Activated CD8-positive, alpha-beta T cell treated with anti-CD3 and anti-CD28 coated beads, Interleukin-2, amount 10 ng/mL, durations not matched to agents 7 days and 5 days (primary cell): ENCODE measurements at regions not wholly inside any gene's neighbourhood (a gene's known extent, or its start where the extent isn't known, plus 50 kb on each side); places are given as distances from the start of the nearest gene placed in this dataset.

Source experiments
- ATAC-seq: fragments of 150-1000 bp; cut with Tn5 transposase; one replicate; pipeline ENCODE4 v1.10.0; 2021; ENCODE audit warnings: moderate library complexity
- CTCF ChIA-PET: fragments of 350-600 bp; sonication (Branson Sonifier 250); formaldehyde crosslinking; loops from one replicate; lab custom pipeline; 2021; ENCODE audit warnings: antibody characterized with exemption; lab: Charles Lee
- POLR2A ChIA-PET: fragments of 350-600 bp; sonication (Branson Sonifier 250); formaldehyde crosslinking; loops from one replicate; lab custom pipeline; 2021; ENCODE audit warnings: antibody characterized with exemption; lab: Charles Lee
- DNase-seq: peaks from one replicate; pipeline ENCODE4 v3.0.0-alpha.2; 2020
- H3K27ac Mint-ChIP-seq: one replicate; pipeline ENCODE4 v1.8.0; 2021; ENCODE audit warnings: mild to moderate bottlenecking, mixed read lengths
- H3K27me3 Mint-ChIP-seq: one replicate; pipeline ENCODE4 v1.8.0; 2021; ENCODE audit warnings: low read depth, mixed read lengths
- H3K36me3 Mint-ChIP-seq: one replicate; pipeline ENCODE4 v1.8.0; 2021; ENCODE audit warnings: low read depth, mixed read lengths
- H3K4me1 Mint-ChIP-seq: one replicate; pipeline ENCODE4 v1.8.0; 2021; ENCODE audit warnings: low read depth, mixed read lengths
- H3K4me3 Mint-ChIP-seq: one replicate; pipeline ENCODE4 v1.8.0; 2021; ENCODE audit warnings: mild to moderate bottlenecking, mixed read lengths
- H3K9me3 Mint-ChIP-seq: one replicate; pipeline ENCODE4 v1.8.0; 2022; ENCODE audit warnings: mixed read lengths; ENCODE audit not compliant: insufficient read depth

GRCh38 chr6:153872946-153873345 is 166.1 kb upstream of the OPRM1 start:
- no peaks in the 10 kb centered on the region for H3K27me3 Mint-ChIP-seq
- CTCF ChIA-PET: no interaction called here
- H3K27ac Mint-ChIP-seq: no peak overlapping the region
- DNase-seq: no peak
- peaks cover 7% of the 10 kb centered on the region for H3K9me3 Mint-ChIP-seq
- H3K36me3 Mint-ChIP-seq: no peaks in the 10 kb centered on the region
- H3K4me1 Mint-ChIP-seq: no peaks in the 10 kb centered on the region
- ATAC-seq: no peak
- no peak overlapping the region for H3K4me3 Mint-ChIP-seq
- POLR2A ChIA-PET: no interaction called here

- no peaks in the 10 kb centered on the region for H3K36me3 Mint-ChIP-seq
- CTCF ChIA-PET: no interaction called here
Measured at GRCh38 chr6:153862927-153863326, 176.1 kb upstream of the OPRM1 start.

GRCh38 chr6:153862139-153862538 is 176.9 kb upstream of the OPRM1 start:
- Mint-ChIP-seq H3K27ac (no peak overlapping the region), H3K36me3 (no peaks in the 10 kb centered on the region), H3K4me3 (no peak overlapping the region), H3K4me1 (no peaks in the 10 kb centered on the region), H3K9me3 (no peaks in the 10 kb centered on the region), H3K27me3 (no peaks in the 10 kb centered on the region)
- CTCF ChIA-PET: no interaction called here
- DNase-seq: no peak
- POLR2A ChIA-PET: no interaction called here
- no peak for ATAC-seq

More at GRCh38 chr6:153862927-153863326, 176.1 kb upstream of the OPRM1 start:
- ATAC-seq (no peak), DNase-seq (no peak)
- Mint-ChIP-seq H3K27ac (no peak overlapping the region), H3K4me3 (no peak overlapping the region), H3K27me3 (no peaks in the 10 kb centered on the region), H3K9me3 (no peaks in the 10 kb centered on the region), H3K4me1 (no peaks in the 10 kb centered on the region)
- POLR2A ChIA-PET: no interaction called here

GRCh38 chr6:153858529-153858928 is 180.5 kb upstream of the OPRM1 start:
- no peak for ATAC-seq
- DNase-seq: no peak
- H3K36me3 Mint-ChIP-seq: no peaks in the 10 kb centered on the region
- POLR2A ChIA-PET: no interaction called here
- H3K27me3 Mint-ChIP-seq: no peaks in the 10 kb centered on the region
- CTCF ChIA-PET: no interaction called here
- no peak overlapping the region for H3K4me3 Mint-ChIP-seq
- H3K9me3 Mint-ChIP-seq: no peaks in the 10 kb centered on the region
- H3K4me1 Mint-ChIP-seq: no peaks in the 10 kb centered on the region
- no peak overlapping the region for H3K27ac Mint-ChIP-seq

GRCh38 chr6:153856929-153857376 is 182.1 kb upstream of the OPRM1 start:
- Mint-ChIP-seq H3K9me3 (no peaks in the 10 kb centered on the region), H3K27ac (no peak overlapping the region), H3K36me3 (no peaks in the 10 kb centered on the region), H3K4me1 (no peaks in the 10 kb centered on the region), H3K4me3 (no peak overlapping the region), H3K27me3 (no peaks in the 10 kb centered on the region)
- ATAC-seq (no peak), DNase-seq (no peak)
- POLR2A ChIA-PET: no interaction called here
- CTCF ChIA-PET: no interaction called here

GRCh38 chr6:153852481-153852880 is 186.6 kb upstream of the OPRM1 start:
- Mint-ChIP-seq H3K27me3 (no peaks in the 10 kb centered on the region), H3K4me3 (no peak overlapping the region), H3K9me3 (no peaks in the 10 kb centered on the region), H3K27ac (no peak overlapping the region), H3K36me3 (no peaks in the 10 kb centered on the region), H3K4me1 (no peaks in the 10 kb centered on the region)
- POLR2A ChIA-PET: no interaction called here
- DNase-seq (no peak), ATAC-seq (no peak)
- CTCF ChIA-PET: no interaction called here

- H3K4me1 Mint-ChIP-seq: no peaks in the 10 kb centered on the region
- ChIA-PET CTCF (no interaction called here), POLR2A (no interaction called here)
- H3K36me3 Mint-ChIP-seq: no peaks in the 10 kb centered on the region
- no peak for DNase-seq
- H3K27ac Mint-ChIP-seq: no peak overlapping the region
- no peak overlapping the region for H3K4me3 Mint-ChIP-seq
- no peaks in the 10 kb centered on the region for H3K9me3 Mint-ChIP-seq
- no peaks in the 10 kb centered on the region for H3K27me3 Mint-ChIP-seq
- ATAC-seq: no peak
Measured at GRCh38 chr6:153852034-153852433, 187.0 kb upstream of the OPRM1 start.

GRCh38 chr6:153849072-153849779 is 189.8 kb upstream of the OPRM1 start:
- H3K9me3 Mint-ChIP-seq: no peaks in the 10 kb centered on the region
- no peak overlapping the region for H3K4me3 Mint-ChIP-seq
- no peaks in the 10 kb centered on the region for H3K27me3 Mint-ChIP-seq
- POLR2A ChIA-PET: no interaction called here
- DNase-seq (no peak), ATAC-seq (no peak)
- CTCF ChIA-PET: no interaction called here
- H3K36me3 Mint-ChIP-seq: no peaks in the 10 kb centered on the region
- H3K27ac Mint-ChIP-seq: no peak overlapping the region
- no peaks in the 10 kb centered on the region for H3K4me1 Mint-ChIP-seq

- Mint-ChIP-seq H3K27me3 (no peaks in the 10 kb centered on the region), H3K4me1 (no peaks in the 10 kb centered on the region), H3K36me3 (no peaks in the 10 kb centered on the region), H3K9me3 (no peaks in the 10 kb centered on the region), H3K27ac (no peak overlapping the region), H3K4me3 (no peak overlapping the region)
- DNase-seq (no peak), ATAC-seq (no peak)
- ChIA-PET POLR2A (no interaction called here), CTCF (no interaction called here)
Measured at GRCh38 chr6:153843420-153843819, 195.6 kb upstream of the OPRM1 start.

GRCh38 chr6:153842491-153842890 is 196.5 kb upstream of the OPRM1 start:
- H3K9me3 Mint-ChIP-seq: no peaks in the 10 kb centered on the region
- H3K4me3 Mint-ChIP-seq: no peak overlapping the region
- H3K4me1 Mint-ChIP-seq: no peaks in the 10 kb centered on the region
- no peak overlapping the region for H3K27ac Mint-ChIP-seq
- CTCF ChIA-PET: no interaction called here
- no peaks in the 10 kb centered on the region for H3K27me3 Mint-ChIP-seq
- H3K36me3 Mint-ChIP-seq: no peaks in the 10 kb centered on the region
- no peak for DNase-seq
- ATAC-seq: no peak
- POLR2A ChIA-PET: no interaction called here

- H3K9me3 Mint-ChIP-seq: no peaks in the 10 kb centered on the region
- H3K36me3 Mint-ChIP-seq: no peaks in the 10 kb centered on the region
- no peaks in the 10 kb centered on the region for H3K27me3 Mint-ChIP-seq
- H3K4me3 Mint-ChIP-seq: no peak overlapping the region
- ATAC-seq: no peak
- no peak overlapping the region for H3K27ac Mint-ChIP-seq
- no peak for DNase-seq
- CTCF ChIA-PET: no interaction called here
- POLR2A ChIA-PET: no interaction called here
- no peaks in the 10 kb centered on the region for H3K4me1 Mint-ChIP-seq
Measured at GRCh38 chr6:153840039-153840850, 198.8 kb upstream of the OPRM1 start.

- ATAC-seq: no peak
Measured at GRCh38 chr6:153832543-153832942, 206.5 kb upstream of the OPRM1 start.

More at GRCh38 chr6:153832543-153832942, 206.5 kb upstream of the OPRM1 start:
- H3K4me1 Mint-ChIP-seq: no peaks in the 10 kb centered on the region
- H3K4me3 Mint-ChIP-seq: no peak overlapping the region
- H3K9me3 Mint-ChIP-seq: no peaks in the 10 kb centered on the region
- DNase-seq: no peak
- no peaks in the 10 kb centered on the region for H3K27me3 Mint-ChIP-seq
- no peak overlapping the region for H3K27ac Mint-ChIP-seq
- no peaks in the 10 kb centered on the region for H3K36me3 Mint-ChIP-seq
- CTCF ChIA-PET: no interaction called here
- POLR2A ChIA-PET: no interaction called here
